ENCODE measurements at regions not wholly inside any gene's neighbourhood (a gene's known extent, or its start where the extent isn't known, plus 50 kb on each side); places are given as distances from the start of the nearest gene placed in this dataset.

DNA sequence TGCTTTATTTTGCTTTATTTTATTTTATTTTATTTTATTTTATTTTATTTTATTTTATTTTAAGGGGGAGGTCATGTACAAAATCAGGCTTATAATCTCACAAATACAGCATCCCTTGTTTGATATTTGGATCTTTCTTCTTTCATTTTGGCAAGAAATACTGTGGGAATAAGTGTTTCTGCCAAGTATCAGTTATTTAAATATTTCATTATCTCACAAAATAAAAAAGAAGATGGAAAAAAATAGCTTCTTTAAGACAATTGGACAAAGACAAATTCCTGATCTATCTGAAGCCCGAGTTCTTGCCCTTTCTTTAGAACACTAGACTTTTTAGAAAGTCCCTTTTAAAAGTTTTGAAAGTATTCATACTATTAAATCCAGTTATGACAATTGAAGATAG lies 560.5 kb upstream of the ZEB2 start:
- no peaks in the 10 kb centered on the region for H3K27me3 Mint-ChIP-seq (ENCODE audit: low read depth)
- H3K27ac Mint-ChIP-seq (ENCODE audit: unreplicated experiment) = no peak overlapping the region
- H3K4me1 Mint-ChIP-seq (ENCODE audit: low read depth) = peaks cover 21% of the 10 kb centered on the region
- no peak for DNase-seq (ENCODE audit: low spot score)
- H3K9me3 Mint-ChIP-seq (ENCODE audit: low read depth) = no peaks in the 10 kb centered on the region
- peaks cover 2% of the 10 kb centered on the region for H3K36me3 Mint-ChIP-seq (ENCODE audit: low read depth)
- no peak for TF ChIP-seq CTCF (IDR thresholded peaks at IDR 0.05)
- H3K4me3 Mint-ChIP-seq (ENCODE audit: unreplicated experiment) = no peak overlapping the region

DNA sequence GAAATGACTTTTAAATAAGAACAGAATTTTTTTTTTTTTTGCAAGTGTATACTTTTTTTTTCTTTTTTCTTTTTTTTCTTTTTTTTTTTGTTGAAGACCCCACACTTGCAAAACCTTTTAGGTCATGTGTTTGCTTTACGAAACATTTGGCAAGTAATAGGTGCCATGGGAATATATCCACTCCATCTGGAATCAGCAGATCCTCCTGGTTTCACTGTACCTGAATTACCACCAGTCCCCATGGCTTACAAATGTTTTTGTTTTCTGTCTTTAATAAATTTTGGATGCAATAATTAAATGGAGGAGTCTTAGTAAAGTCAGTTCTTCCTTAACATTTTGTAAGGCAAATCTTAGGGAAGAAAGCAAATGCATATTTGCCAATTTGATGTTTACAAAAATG lies 559.7 kb upstream of the ZEB2 start:
- Mint-ChIP-seq H3K27ac (ENCODE audit: unreplicated experiment) (no peak overlapping the region), H3K4me1 (ENCODE audit: low read depth) (peaks cover 18% of the 10 kb centered on the region), H3K4me3 (ENCODE audit: unreplicated experiment) (no peak overlapping the region), H3K36me3 (ENCODE audit: low read depth) (peaks cover 2% of the 10 kb centered on the region), H3K27me3 (ENCODE audit: low read depth) (no peaks in the 10 kb centered on the region), H3K9me3 (ENCODE audit: low read depth) (no peaks in the 10 kb centered on the region)
- no peak for TF ChIP-seq CTCF (IDR thresholded peaks at IDR 0.05)
- DNase-seq (ENCODE audit: low spot score) = no peak

GRCh38 chr2:145078923-145079322 lies 559.0 kb upstream of the ZEB2 start:
- DNase-seq (ENCODE audit: low spot score) = no peak
- Mint-ChIP-seq H3K9me3 (ENCODE audit: low read depth) (no peaks in the 10 kb centered on the region), H3K4me3 (ENCODE audit: unreplicated experiment) (no peak overlapping the region), H3K4me1 (ENCODE audit: low read depth) (peaks cover 15% of the 10 kb centered on the region), H3K27ac (ENCODE audit: unreplicated experiment) (no peak overlapping the region), H3K36me3 (ENCODE audit: low read depth) (peaks cover 2% of the 10 kb centered on the region), H3K27me3 (ENCODE audit: low read depth) (no peaks in the 10 kb centered on the region)
- no peak for TF ChIP-seq CTCF (IDR thresholded peaks at IDR 0.05)

DNA sequence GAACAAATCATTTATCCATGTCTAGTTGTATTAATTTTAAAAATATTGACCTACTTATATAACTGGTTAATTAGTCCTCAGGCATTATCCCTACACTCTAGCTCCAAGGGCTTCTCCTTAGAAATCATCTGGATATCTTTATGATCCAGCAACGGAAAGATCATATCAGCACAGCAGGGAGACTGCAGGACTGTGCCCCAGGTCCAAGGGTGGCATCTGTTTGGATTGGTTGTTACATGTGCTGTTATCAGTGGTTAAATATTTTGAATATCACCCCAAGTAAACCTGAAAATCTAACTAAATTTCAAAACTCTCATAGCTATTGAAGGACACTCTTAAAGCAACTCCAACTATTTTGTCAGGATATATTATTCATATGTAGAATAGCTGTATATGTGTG lies 556.2 kb upstream of the ZEB2 start:
- no peak overlapping the region for H3K27ac Mint-ChIP-seq (ENCODE audit: unreplicated experiment)
- no peaks in the 10 kb centered on the region for H3K9me3 Mint-ChIP-seq (ENCODE audit: low read depth)
- H3K4me3 Mint-ChIP-seq (ENCODE audit: unreplicated experiment) = no peak overlapping the region
- H3K36me3 Mint-ChIP-seq (ENCODE audit: low read depth) = peaks cover 7% of the 10 kb centered on the region
- H3K4me1 Mint-ChIP-seq (ENCODE audit: low read depth) = peaks cover 15% of the 10 kb centered on the region
- no peak for DNase-seq (ENCODE audit: low spot score)
- H3K27me3 Mint-ChIP-seq (ENCODE audit: low read depth) = no peaks in the 10 kb centered on the region
- TF ChIP-seq CTCF (IDR thresholded peaks at IDR 0.05) = no peak

- no peaks in the 10 kb centered on the region for H3K27me3 Mint-ChIP-seq (ENCODE audit: low read depth)
- TF ChIP-seq CTCF (IDR thresholded peaks at IDR 0.05) = no peak
- peak overlapping the region; percentile 41 for H3K27ac Mint-ChIP-seq (ENCODE audit: unreplicated experiment)
- H3K9me3 Mint-ChIP-seq (ENCODE audit: low read depth) = no peaks in the 10 kb centered on the region
- H3K36me3 Mint-ChIP-seq (ENCODE audit: low read depth) = peaks cover 7% of the 10 kb centered on the region
- no peak overlapping the region for H3K4me3 Mint-ChIP-seq (ENCODE audit: unreplicated experiment)
- DNase-seq (ENCODE audit: low spot score) = no peak
- peaks cover 15% of the 10 kb centered on the region for H3K4me1 Mint-ChIP-seq (ENCODE audit: low read depth)
Observed at GRCh38 chr2:145075454-145076062, 555.6 kb upstream of the ZEB2 start.
